RWPE2 (cell line): ENCODE measurements at regions not wholly inside any gene's neighbourhood (a gene's known extent, or its start where the extent isn't known, plus 50 kb on each side); places are given as distances from the start of the nearest gene placed in this dataset.

Experiments used
- ATAC-seq: fragments of 200-7000 bp; cut with Tn5 transposase; 3 replicates; pipeline ENCODE4 v1.9.1; 2021; ENCODE audit warnings: low read depth
- DNase-seq: peaks from one replicate; pipeline ENCODE4 v3.0.0-alpha.2; 2020; ENCODE audit warnings: low spot score
- H3K27ac ChIP-seq: fragments of 450-650 bp; 2 replicates; pipeline ENCODE4 v1.5.1; 2017; ENCODE audit warnings: mild to moderate bottlenecking; ENCODE audit not compliant: poor library complexity, severe bottlenecking
- H3K27me3 ChIP-seq: fragments of 250-450 bp; sonication (Bioruptor Pico); 2 replicates; pipeline ENCODE4 v1.5.1; 2021; ENCODE audit warnings: mild to moderate bottlenecking, moderate library complexity; ENCODE audit not compliant: insufficient read depth, poor library complexity, severe bottlenecking
- H3K36me3 ChIP-seq: fragments of 250-450 bp; sonication (Bioruptor Pico); 2 replicates; pipeline ENCODE4 v1.5.1; 2020; ENCODE audit warnings: low read depth, mild to moderate bottlenecking, moderate library complexity
- H3K4me1 ChIP-seq: fragments of 250-450 bp; sonication (Bioruptor Pico); 2 replicates; pipeline ENCODE4 v1.5.1; 2021; ENCODE audit warnings: mild to moderate bottlenecking, moderate library complexity; ENCODE audit not compliant: insufficient read depth, poor library complexity, severe bottlenecking
- H3K4me3 ChIP-seq: fragments of 250-450 bp; sonication (Bioruptor Pico); 2 replicates; pipeline ENCODE4 v1.5.1; 2021; ENCODE audit warnings: mild to moderate bottlenecking, moderate library complexity; ENCODE audit not compliant: severe bottlenecking
- H3K9me3 ChIP-seq: fragments of 250-450 bp; sonication (Bioruptor Pico); 2 replicates; pipeline ENCODE4 v1.5.1; 2021; ENCODE audit warnings: mild to moderate bottlenecking, moderate library complexity; ENCODE audit not compliant: severe bottlenecking
- CTCF ChIP-seq: fragments of 450-650 bp; IDR thresholded peaks from one replicate; pipeline ENCODE4 v1.5.1; 2017; ENCODE audit warnings: mild to moderate bottlenecking, moderate library complexity; ENCODE audit not compliant: poor library complexity, severe bottlenecking

GRCh38 chr7:25361387-25361786, 133.1 kb upstream of the NPVF start:
- DNase-seq = no peak
- no peak for ATAC-seq
- Histone ChIP-seq H3K27ac (no peak overlapping the region), H3K4me1 (no peaks in the 10 kb centered on the region), H3K9me3 (no peaks in the 10 kb centered on the region), H3K36me3 (no peaks in the 10 kb centered on the region), H3K27me3 (peaks cover 13% of the 10 kb centered on the region), H3K4me3 (no peak overlapping the region)
- TF ChIP-seq CTCF = no peak

GRCh38 chr7:25361863-25362262, 133.6 kb upstream of the NPVF start:
- H3K9me3 ChIP-seq = no peaks in the 10 kb centered on the region
- DNase-seq (no peak), ATAC-seq (no peak)
- H3K27ac ChIP-seq = no peak overlapping the region
- no peaks in the 10 kb centered on the region for H3K36me3 ChIP-seq
- H3K27me3 ChIP-seq = peaks cover 9% of the 10 kb centered on the region
- H3K4me3 ChIP-seq = no peak overlapping the region
- no peak for TF ChIP-seq CTCF
- no peaks in the 10 kb centered on the region for H3K4me1 ChIP-seq

- DNase-seq (no peak), ATAC-seq (no peak)
- H3K27me3 ChIP-seq = no peaks in the 10 kb centered on the region
- no peak for TF ChIP-seq CTCF
- no peak overlapping the region for H3K4me3 ChIP-seq
- H3K9me3 ChIP-seq = peaks cover 3% of the 10 kb centered on the region
- no peaks in the 10 kb centered on the region for H3K36me3 ChIP-seq
- H3K4me1 ChIP-seq = no peaks in the 10 kb centered on the region
- H3K27ac ChIP-seq = no peak overlapping the region
These were observed 140.4 kb upstream of the NPVF start for GRCh38 chr7:25368599-25369201.

- no peaks in the 10 kb centered on the region for H3K4me1 ChIP-seq
- ATAC-seq (no peak), DNase-seq (no peak)
- no peaks in the 10 kb centered on the region for H3K27me3 ChIP-seq
- peaks cover 3% of the 10 kb centered on the region for H3K9me3 ChIP-seq
- H3K4me3 ChIP-seq = no peak overlapping the region
- no peak overlapping the region for H3K27ac ChIP-seq
- TF ChIP-seq CTCF = no peak
- H3K36me3 ChIP-seq = no peaks in the 10 kb centered on the region
These were observed 141.5 kb upstream of the NPVF start for GRCh38 chr7:25369786-25370185.

- H3K27me3 ChIP-seq = no peaks in the 10 kb centered on the region
- H3K9me3 ChIP-seq = peaks cover 3% of the 10 kb centered on the region
- ATAC-seq = no peak
- TF ChIP-seq CTCF = no peak
- no peak for DNase-seq
- no peaks in the 10 kb centered on the region for H3K36me3 ChIP-seq
- H3K4me1 ChIP-seq = no peaks in the 10 kb centered on the region
- H3K4me3 ChIP-seq = no peak overlapping the region
- H3K27ac ChIP-seq = no peak overlapping the region
These were observed 143.7 kb upstream of the NPVF start for GRCh38 chr7:25371972-25372371.
